ENCODE measurements at regions not wholly inside any gene's neighbourhood (a gene's known extent, or its start where the extent isn't known, plus 50 kb on each side); places are given as distances from the start of the nearest gene placed in this dataset.
"Not testable (repeated sequence)": the region's sequence is repeated elsewhere in the genome, so short reads cannot be mapped to it uniquely, and the experiment has no call there.

- H3K36me3 Mint-ChIP-seq (ENCODE audit: low read depth); H3K4me3 Mint-ChIP-seq; intact Hi-C loops (cut with micrococcal nuclease); H3K9me3 Mint-ChIP-seq; H3K4me1 Mint-ChIP-seq (ENCODE audit: low read depth); H3K27ac Mint-ChIP-seq: not testable (repeated sequence)
- peaks cover 12% of the 10 kb centered on the region for H3K27me3 Mint-ChIP-seq
Observed at GRCh38 chr5:176042020-176042658, 74.0 kb upstream of the THOC3 start.

- H3K4me3 Mint-ChIP-seq; H3K36me3 Mint-ChIP-seq (ENCODE audit: low read depth); H3K27ac Mint-ChIP-seq; intact Hi-C loops (cut with micrococcal nuclease); H3K27me3 Mint-ChIP-seq; H3K4me1 Mint-ChIP-seq (ENCODE audit: low read depth); H3K9me3 Mint-ChIP-seq: not testable (repeated sequence)
Observed at GRCh38 chr5:176043252-176043829, 75.2 kb upstream of the THOC3 start.

- H3K36me3 Mint-ChIP-seq (ENCODE audit: low read depth); intact Hi-C loops (cut with micrococcal nuclease); H3K4me1 Mint-ChIP-seq (ENCODE audit: low read depth); H3K27me3 Mint-ChIP-seq; H3K4me3 Mint-ChIP-seq; H3K27ac Mint-ChIP-seq; H3K9me3 Mint-ChIP-seq: not testable (repeated sequence)
Observed at GRCh38 chr5:176043986-176044385, 75.9 kb upstream of the THOC3 start.

- H3K27me3 Mint-ChIP-seq; H3K4me1 Mint-ChIP-seq (ENCODE audit: low read depth); H3K36me3 Mint-ChIP-seq (ENCODE audit: low read depth); intact Hi-C loops (cut with micrococcal nuclease); H3K27ac Mint-ChIP-seq; H3K9me3 Mint-ChIP-seq; H3K4me3 Mint-ChIP-seq: not testable (repeated sequence)
Observed at GRCh38 chr5:176044431-176044830, 76.3 kb upstream of the THOC3 start.

GRCh38 chr5:176045442-176045841 lies 77.3 kb upstream of the THOC3 start:
- H3K9me3 Mint-ChIP-seq; H3K4me3 Mint-ChIP-seq; H3K27me3 Mint-ChIP-seq; H3K4me1 Mint-ChIP-seq (ENCODE audit: low read depth); intact Hi-C loops (cut with micrococcal nuclease); H3K27ac Mint-ChIP-seq; H3K36me3 Mint-ChIP-seq (ENCODE audit: low read depth): not testable (repeated sequence)

GRCh38 chr5:176048671-176049070 lies 80.6 kb upstream of the THOC3 start:
- H3K4me3 Mint-ChIP-seq; H3K4me1 Mint-ChIP-seq (ENCODE audit: low read depth); H3K9me3 Mint-ChIP-seq; H3K36me3 Mint-ChIP-seq (ENCODE audit: low read depth); H3K27me3 Mint-ChIP-seq; H3K27ac Mint-ChIP-seq; intact Hi-C loops (cut with micrococcal nuclease): not testable (repeated sequence)

GRCh38 chr5:176060472-176061268 lies 92.6 kb upstream of the THOC3 start:
- H3K4me1 Mint-ChIP-seq (ENCODE audit: low read depth); H3K4me3 Mint-ChIP-seq; H3K36me3 Mint-ChIP-seq (ENCODE audit: low read depth); H3K27ac Mint-ChIP-seq; H3K9me3 Mint-ChIP-seq; intact Hi-C loops (cut with micrococcal nuclease): not testable (repeated sequence)
- H3K27me3 Mint-ChIP-seq = peaks cover 12% of the 10 kb centered on the region

- H3K36me3 Mint-ChIP-seq (ENCODE audit: low read depth); H3K4me3 Mint-ChIP-seq; H3K9me3 Mint-ChIP-seq; H3K27ac Mint-ChIP-seq; intact Hi-C loops (cut with micrococcal nuclease); H3K4me1 Mint-ChIP-seq (ENCODE audit: low read depth): not testable (repeated sequence)
- peaks cover 12% of the 10 kb centered on the region for H3K27me3 Mint-ChIP-seq
Observed at GRCh38 chr5:176061269-176061622, 93.1 kb upstream of the THOC3 start.

- H3K9me3 Mint-ChIP-seq; H3K4me3 Mint-ChIP-seq; intact Hi-C loops (cut with micrococcal nuclease); H3K4me1 Mint-ChIP-seq (ENCODE audit: low read depth); H3K27ac Mint-ChIP-seq; H3K36me3 Mint-ChIP-seq (ENCODE audit: low read depth): not testable (repeated sequence)
- H3K27me3 Mint-ChIP-seq = peaks cover 12% of the 10 kb centered on the region
Observed at GRCh38 chr5:176061660-176062059, 93.5 kb upstream of the THOC3 start.

- intact Hi-C loops (cut with micrococcal nuclease); H3K36me3 Mint-ChIP-seq (ENCODE audit: low read depth); H3K4me3 Mint-ChIP-seq; H3K27ac Mint-ChIP-seq; H3K27me3 Mint-ChIP-seq; H3K9me3 Mint-ChIP-seq; H3K4me1 Mint-ChIP-seq (ENCODE audit: low read depth): not testable (repeated sequence)
Observed at GRCh38 chr5:176066262-176066945, 98.3 kb upstream of the THOC3 start.

GRCh38 chr5:176067162-176067561 lies 99.0 kb upstream of the THOC3 start:
- H3K27ac Mint-ChIP-seq; H3K9me3 Mint-ChIP-seq; intact Hi-C loops (cut with micrococcal nuclease); H3K36me3 Mint-ChIP-seq (ENCODE audit: low read depth); H3K4me1 Mint-ChIP-seq (ENCODE audit: low read depth); H3K27me3 Mint-ChIP-seq; H3K4me3 Mint-ChIP-seq: not testable (repeated sequence)

GRCh38 chr5:176067948-176068347 lies 99.8 kb upstream of the THOC3 start:
- H3K4me1 Mint-ChIP-seq (ENCODE audit: low read depth); H3K27ac Mint-ChIP-seq; H3K27me3 Mint-ChIP-seq; H3K36me3 Mint-ChIP-seq (ENCODE audit: low read depth); intact Hi-C loops (cut with micrococcal nuclease); H3K9me3 Mint-ChIP-seq; H3K4me3 Mint-ChIP-seq: not testable (repeated sequence)

- H3K27me3 Mint-ChIP-seq; H3K4me1 Mint-ChIP-seq (ENCODE audit: low read depth); H3K36me3 Mint-ChIP-seq (ENCODE audit: low read depth); H3K27ac Mint-ChIP-seq; H3K9me3 Mint-ChIP-seq; H3K4me3 Mint-ChIP-seq; intact Hi-C loops (cut with micrococcal nuclease): not testable (repeated sequence)
Observed at GRCh38 chr5:176073996-176074571, 106.0 kb upstream of the THOC3 start.

GRCh38 chr5:176083717-176084116 lies 115.6 kb upstream of the THOC3 start:
- H3K4me3 Mint-ChIP-seq; H3K9me3 Mint-ChIP-seq; intact Hi-C loops (cut with micrococcal nuclease); H3K27me3 Mint-ChIP-seq; H3K4me1 Mint-ChIP-seq (ENCODE audit: low read depth); H3K27ac Mint-ChIP-seq; H3K36me3 Mint-ChIP-seq (ENCODE audit: low read depth): not testable (repeated sequence)
